HG02938 (cell line): ENCODE measurements at regions not wholly inside any gene's neighbourhood (a gene's known extent, or its start where the extent isn't known, plus 50 kb on each side); places are given as distances from the start of the nearest gene placed in this dataset.
"Not testable (repeated sequence)": the region's sequence is repeated elsewhere in the genome, so short reads cannot be mapped to it uniquely, and the experiment has no call there.

Experiments used
- ATAC-seq: cut with Tn5 transposase; IDR thresholded peaks from one replicate; pipeline ENCODE4 v1.9.1; 2021; ENCODE audit warnings: mild to moderate bottlenecking, moderate library complexity; ENCODE audit not compliant: unreplicated experiment

DNA sequence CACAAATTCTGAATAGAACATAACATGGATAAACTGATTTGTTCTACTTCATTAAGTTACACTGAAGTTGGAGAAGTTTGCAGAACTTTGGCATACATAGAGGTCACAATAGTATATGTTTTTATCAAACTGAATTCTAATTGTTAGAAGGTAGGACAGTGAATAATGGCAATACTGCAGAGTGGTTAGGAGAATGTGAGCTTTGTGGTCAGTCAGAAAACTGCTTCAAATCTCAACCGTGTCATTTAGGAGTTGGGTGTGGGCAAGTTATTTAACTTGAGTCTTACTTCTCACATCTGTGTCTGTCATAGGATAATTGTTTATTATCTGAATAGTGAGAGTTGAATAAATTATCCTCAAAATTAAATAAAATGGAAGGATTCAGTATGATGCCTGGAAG lies 374.6 kb upstream of the SYT1 start:
- no peak for ATAC-seq

GRCh38 chr12:78490861-78491260 lies 373.7 kb upstream of the SYT1 start:
- no peak for ATAC-seq

DNA sequence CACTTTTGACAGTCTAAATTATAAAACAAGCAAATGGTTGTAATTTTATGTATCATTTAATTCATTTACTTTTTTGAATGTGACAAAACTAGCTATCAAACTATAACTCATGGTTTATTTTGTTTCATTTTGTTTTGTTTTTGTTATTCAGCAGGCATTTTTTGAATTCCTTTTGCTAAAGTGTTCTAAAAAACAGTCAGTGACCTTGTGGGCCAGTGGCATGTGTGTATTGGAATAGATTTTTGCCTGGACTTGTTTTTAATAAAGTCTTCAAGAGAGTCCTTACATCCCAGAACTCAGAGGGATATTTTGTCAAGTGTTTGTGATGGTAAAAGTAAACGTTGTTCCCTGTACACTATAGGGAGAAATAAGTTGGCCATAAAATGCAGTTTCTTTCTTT lies 369.7 kb upstream of the SYT1 start:
- ATAC-seq, result no peak

- no peak for ATAC-seq
These were observed 362.7 kb upstream of the SYT1 start for GRCh38 chr12:78501825-78502224.

DNA sequence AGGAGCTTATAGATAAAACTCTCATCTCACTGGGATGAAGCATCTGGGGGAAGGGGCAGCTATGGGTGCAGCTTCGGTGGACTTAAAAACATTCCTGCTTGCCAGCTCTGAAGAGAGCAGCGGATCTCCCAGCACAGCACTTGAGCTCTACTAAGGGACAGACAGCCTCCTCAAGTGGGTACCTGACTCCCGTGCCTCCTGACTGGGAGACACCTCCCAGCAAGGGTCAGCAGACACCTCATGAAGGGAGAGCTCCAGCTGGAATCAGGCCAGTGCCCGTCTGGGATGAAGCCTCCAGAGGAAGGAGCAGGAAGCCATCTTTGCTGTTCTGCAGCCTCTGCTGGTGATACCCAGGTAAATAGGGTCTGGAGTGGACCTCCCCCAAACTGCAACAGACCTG lies 345.2 kb upstream of the SYT1 start:
- ATAC-seq, result no peak

GRCh38 chr12:78530100-78530765 lies 334.3 kb upstream of the SYT1 start:
- ATAC-seq, result no peak

GRCh38 chr12:78531831-78532458 lies 332.6 kb upstream of the SYT1 start:
- no peak for ATAC-seq

GRCh38 chr12:78534311-78534710 lies 330.3 kb upstream of the SYT1 start:
- ATAC-seq, result no peak

- no peak for ATAC-seq
These were observed 323.8 kb upstream of the SYT1 start for GRCh38 chr12:78540606-78541336.

GRCh38 chr12:78550831-78551230 lies 313.7 kb upstream of the SYT1 start:
- ATAC-seq, result no peak

DNA sequence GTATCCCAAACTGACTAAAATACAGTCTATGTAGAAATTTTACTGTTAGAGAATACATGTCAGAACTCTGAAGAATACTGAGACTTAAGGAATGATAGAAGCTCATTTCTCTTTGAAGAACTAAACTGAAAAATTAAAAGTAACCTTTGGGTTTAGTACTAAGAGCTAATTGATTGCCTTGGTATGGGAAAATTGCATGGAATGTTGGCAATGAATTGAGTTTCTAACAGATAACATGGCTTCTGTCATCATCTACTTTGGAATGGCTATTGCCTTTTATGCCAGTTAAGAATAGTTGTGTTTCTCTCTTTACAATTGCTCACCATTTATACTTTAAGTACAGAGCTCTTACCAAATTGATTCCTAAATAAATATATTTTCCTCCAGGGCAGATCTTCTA lies 308.8 kb upstream of the SYT1 start:
- ATAC-seq, result no peak

GRCh38 chr12:78556651-78557050 lies 307.9 kb upstream of the SYT1 start:
- ATAC-seq, result no peak

DNA sequence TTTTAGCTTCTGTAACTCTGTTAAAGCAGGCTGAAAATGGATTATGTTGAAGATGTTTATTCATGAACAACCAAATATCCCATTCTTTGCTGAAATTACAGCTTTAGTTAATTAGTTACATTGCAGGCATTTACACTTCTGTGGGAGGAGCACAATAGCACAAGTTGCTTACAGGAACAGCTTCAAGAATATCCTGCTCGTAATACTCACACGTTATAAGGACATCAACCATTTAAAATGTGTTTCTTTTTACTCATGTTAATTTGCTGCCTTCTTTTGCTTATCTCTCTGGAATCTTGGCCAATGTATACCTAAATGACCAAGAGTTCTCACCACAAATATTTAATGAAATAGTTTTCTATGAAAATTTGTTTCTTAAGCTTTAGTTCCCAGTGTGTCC lies 305.2 kb upstream of the SYT1 start:
- no peak for ATAC-seq

- ATAC-seq, result no peak
These were observed 304.7 kb upstream of the SYT1 start for GRCh38 chr12:78559886-78560285.

GRCh38 chr12:78560633-78561032 lies 303.9 kb upstream of the SYT1 start:
- ATAC-seq, result no peak

- no peak for ATAC-seq
These were observed 302.0 kb upstream of the SYT1 start for GRCh38 chr12:78562368-78563205.

DNA sequence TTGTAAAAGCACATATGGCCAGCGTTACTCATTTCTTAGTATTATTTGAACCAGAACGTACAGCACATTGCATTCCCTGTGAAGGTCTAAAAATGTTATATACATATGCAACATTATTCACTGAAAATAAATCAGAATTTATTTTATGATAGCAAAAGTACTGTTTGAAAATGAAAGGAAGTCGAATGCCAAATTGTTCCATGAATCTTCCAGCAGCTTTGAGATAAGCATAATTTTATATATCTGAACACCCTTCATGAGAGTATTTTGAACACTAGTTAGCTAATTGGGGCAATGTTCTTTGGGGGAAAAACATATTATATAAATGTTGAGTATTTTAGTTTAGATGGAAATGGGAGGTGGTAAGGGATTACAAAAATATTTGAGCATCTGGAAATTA lies 300.7 kb upstream of the SYT1 start:
- no peak for ATAC-seq

DNA sequence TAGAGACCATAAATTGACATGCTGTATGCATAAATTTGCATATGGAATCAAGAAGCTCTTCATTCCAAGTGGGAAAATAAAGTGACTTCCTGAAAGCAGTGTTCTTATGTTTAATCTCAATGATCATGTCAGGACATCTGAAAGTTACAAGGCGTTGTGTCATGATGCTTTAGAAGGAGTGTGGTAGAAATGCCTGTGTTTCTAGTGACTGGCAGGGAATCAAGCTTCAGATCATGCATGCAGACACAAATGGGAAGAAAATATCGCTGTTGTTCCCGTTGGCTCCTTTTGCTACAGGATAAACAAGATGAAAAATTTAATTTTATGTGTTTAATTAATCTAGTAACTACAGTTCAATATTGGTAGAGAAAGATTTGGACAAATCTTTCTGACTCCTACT lies 298.1 kb upstream of the SYT1 start:
- no peak for ATAC-seq

DNA sequence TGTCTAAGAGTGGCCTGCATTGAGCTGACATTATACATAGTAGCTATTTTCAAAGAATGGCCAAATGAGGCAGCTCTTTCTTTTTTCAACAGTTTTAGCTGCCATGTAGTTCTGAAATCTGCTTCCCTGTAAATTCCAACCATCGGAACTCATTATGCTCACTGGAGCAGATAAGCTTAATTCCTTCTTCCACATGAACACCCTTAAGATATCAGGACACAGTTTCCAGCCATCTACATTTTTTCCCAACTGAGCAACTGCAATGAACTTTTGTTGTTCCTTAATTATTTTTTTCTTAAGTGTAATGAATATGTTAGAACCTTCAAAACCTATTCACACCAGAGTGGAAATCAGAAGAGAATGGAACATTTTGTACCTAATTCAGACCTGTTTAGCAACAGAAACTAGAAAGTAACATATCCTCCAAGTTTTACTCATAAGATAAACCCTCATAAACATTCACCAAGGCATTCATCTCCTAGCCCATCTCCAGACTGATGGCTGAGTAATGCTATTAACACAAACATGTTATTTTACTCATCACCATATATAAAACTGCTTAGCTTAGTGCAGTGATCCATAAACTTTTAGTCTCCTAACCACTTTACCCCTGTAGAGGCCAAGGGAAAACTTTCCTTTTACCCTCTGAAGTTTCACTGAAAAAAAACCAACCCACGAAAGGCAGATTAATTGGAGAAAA lies 296.1 kb upstream of the SYT1 start:
- no peak for ATAC-seq

DNA sequence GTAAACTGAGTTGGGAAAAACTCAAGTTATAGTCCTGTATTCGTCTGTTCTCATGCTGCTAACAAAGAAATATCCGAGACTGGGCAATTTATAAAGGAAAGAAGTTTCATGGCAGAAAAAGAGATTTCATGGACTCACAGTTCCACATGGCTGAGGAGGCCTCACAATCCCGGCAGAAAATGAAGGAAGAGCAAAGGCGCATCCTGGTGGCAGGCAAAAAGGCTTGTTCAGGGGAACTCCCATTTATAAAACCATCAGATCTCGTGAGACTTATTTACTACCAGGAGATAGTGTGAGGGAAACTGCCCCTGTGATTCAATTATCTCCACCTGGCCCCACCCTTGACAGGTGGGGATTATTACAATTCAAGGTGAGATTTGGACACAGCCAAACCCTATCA lies 292.6 kb upstream of the SYT1 start:
- ATAC-seq, result no peak

- not testable (repeated sequence) for ATAC-seq
These were observed 289.4 kb upstream of the SYT1 start for GRCh38 chr12:78575208-78575607.
